A549 (cell line): ENCODE measurements at regions not wholly inside any gene's neighbourhood (a gene's known extent, or its start where the extent isn't known, plus 50 kb on each side); places are given as distances from the start of the nearest gene placed in this dataset.

Source experiments
- ATAC-seq, 2 experiments: fragments of 200-7000 bp in 1 of 2; fragments of >200 bp in 1 of 2; cut with Nextera tagmentation in 1 of 2; cut with Tn5 transposase in 1 of 2; 3 replicates each; pipeline versions ENCODE4 v1.8.0 to v1.9.1; 2018 to 2020; ENCODE audit warnings: mild to moderate bottlenecking in 1 of 2, moderate library complexity in 1 of 2
- CTCF ChIA-PET: fragments of 300-600 bp; sonication (Branson Sonifier 250); formaldehyde crosslinking; extraction: SDS; loops from one replicate; lab custom pipeline; 2021; ENCODE audit warnings: antibody characterized with exemption, inconsistent platforms; lab: Yijun Ruan, JAX
- POLR2A ChIA-PET: fragments of 350-600 bp; formaldehyde crosslinking; extraction: SDS; loops from one replicate; lab custom pipeline; 2021; ENCODE audit warnings: antibody characterized with exemption, inconsistent platforms; lab: Yijun Ruan, JAX
- DNase-seq, 2 experiments: peaks; one replicate each; pipeline versions ENCODE4 v3.0.0 to v3.0.0-alpha.2; 2011 to 2016; ENCODE audit warnings: low read depth in 1 of 2, low spot score in 1 of 2
- FAIRE-seq: peaks from 2 replicates; lab custom pipeline; 2011; peaks lifted over from hg19 to GRCh38; lab: Jason Lieb, UNC
- H3K27ac ChIP-seq, 2 experiments: fragments of >200 bp; sonication (Bioruptor Twin); formaldehyde crosslinking; 3 replicates each; pipeline ENCODE4 v1.5.1; 2016 to 2017
- H3K4me1 ChIP-seq: fragments of >200 bp; sonication (Bioruptor Twin); formaldehyde crosslinking; 3 replicates; pipeline ENCODE4 v1.6.1; 2016
- H3K4me2 ChIP-seq: fragments of >200 bp; sonication (Bioruptor Twin); formaldehyde crosslinking; 3 replicates; pipeline ENCODE4 v1.6.1; 2016
- H3K4me3 ChIP-seq: fragments of >200 bp; sonication (Bioruptor Twin); formaldehyde crosslinking; 3 replicates; pipeline ENCODE4 v1.5.1; 2016
- H3K9me3 ChIP-seq: fragments of >200 bp; sonication (Bioruptor Twin); formaldehyde crosslinking; 3 replicates; pipeline ENCODE4 v1.6.1; 2016
- CBX2 ChIP-seq: fragments of 200-600 bp; sonication (generic); IDR thresholded peaks from 2 replicates; pipeline ENCODE4 v1.6.1; 2016; ENCODE audit warnings: low read depth, mild to moderate bottlenecking, borderline replicate concordance
- HDAC2 ChIP-seq: fragments of 200-600 bp; sonication (generic); IDR thresholded peaks from 2 replicates; pipeline ENCODE4 v1.6.1; 2016
- HMGXB4 ChIP-seq: fragments of 250-450 bp; sonication (Bioruptor Pico); IDR thresholded peaks from 2 replicates; pipeline ENCODE4 v1.5.0; 2021; ENCODE audit warnings: mild to moderate bottlenecking, moderate library complexity, borderline replicate concordance
- HOXB13 ChIP-seq: fragments of 250-450 bp; sonication (Bioruptor Pico); IDR thresholded peaks from 2 replicates; pipeline ENCODE4 v1.5.0; 2020; ENCODE audit warnings: low read depth, mild to moderate bottlenecking, moderate library complexity
- JUN ChIP-seq, 2 experiments: fragments of >200 bp; sonication (Bioruptor Twin); formaldehyde crosslinking; IDR thresholded peaks; 2 replicates in 1 of 2; 3 replicates in 1 of 2; pipeline ENCODE4 v1.6.1; 2016 to 2017
- KDM1A ChIP-seq: fragments of 200-600 bp; sonication (generic); IDR thresholded peaks from 2 replicates; pipeline ENCODE4 v1.6.1; 2016; ENCODE audit warnings: low read depth, mild to moderate bottlenecking
- KDM5A ChIP-seq: fragments of 200-600 bp; sonication (generic); IDR thresholded peaks from 2 replicates; pipeline ENCODE4 v1.6.1; 2016; ENCODE audit warnings: antibody characterized with exemption, mild to moderate bottlenecking
- MAFK ChIP-seq: fragments of 450-650 bp; IDR thresholded peaks from 2 replicates; pipeline ENCODE4 v1.6.1; 2014; ENCODE audit not compliant: partially characterized antibody
- MAZ ChIP-seq: fragments of 150-350 bp; IDR thresholded peaks from 2 replicates; pipeline ENCODE4 v1.6.1; 2014; ENCODE audit warnings: antibody characterized with exemption, low read depth, low read length, borderline replicate concordance
- NR3C1 ChIP-seq: fragments of >200 bp; sonication (Bioruptor Twin); formaldehyde crosslinking; IDR thresholded peaks from 3 replicates; pipeline ENCODE4 v1.6.1; 2017
- REST ChIP-seq: fragments of 200-600 bp; sonication (generic); IDR thresholded peaks from 2 replicates; pipeline ENCODE4 v1.6.1; 2016; ENCODE audit warnings: antibody characterized with exemption, mild to moderate bottlenecking, moderate library complexity
- RFX5 ChIP-seq: fragments of 450-650 bp; IDR thresholded peaks from 2 replicates; pipeline ENCODE4 v1.7.1; 2014; ENCODE audit warnings: antibody characterized with exemption, mild to moderate bottlenecking, moderate library complexity
- SREBF2 ChIP-seq: fragments of 450-650 bp; IDR thresholded peaks from 2 replicates; pipeline ENCODE4 v1.6.1; 2014; ENCODE audit warnings: mild to moderate bottlenecking, moderate library complexity
- TP53 ChIP-seq: fragments of 250-450 bp; sonication (Bioruptor Pico); IDR thresholded peaks from 2 replicates; pipeline ENCODE4 v1.5.0; 2021; ENCODE audit warnings: mild to moderate bottlenecking, moderate library complexity
- ZC3H11A ChIP-seq: fragments of 450-650 bp; IDR thresholded peaks from 2 replicates; pipeline ENCODE4 v1.6.1; 2014; ENCODE audit warnings: antibody characterized with exemption, mild to moderate bottlenecking
- ZNF302 ChIP-seq: fragments of 250-450 bp; sonication (Bioruptor Pico); IDR thresholded peaks from 2 replicates; pipeline ENCODE4 v1.9.0; 2021; ENCODE audit warnings: inconsistent platforms, mild to moderate bottlenecking, moderate library complexity
- WGBS: methylation state at CpG from one replicate; pipeline ENCODE4 v1.1.6; 2017; ENCODE audit errors: missing lambda C conversion rate; 5-methylcytosine and 5-hydroxymethylcytosine counted together
- TF ChIP-seq, protein P1 (sequence below): fragments of 450-650 bp; IDR thresholded peaks from 2 replicates; pipeline ENCODE4 v1.6.1; 2014; ENCODE audit warnings: antibody characterized with exemption
- TF ChIP-seq, protein P2 (sequence below): fragments of 250-450 bp; sonication (Bioruptor Pico); IDR thresholded peaks from 2 replicates; pipeline ENCODE4 v1.5.0; 2020; ENCODE audit warnings: low read depth, mild to moderate bottlenecking, moderate library complexity

DNA sequence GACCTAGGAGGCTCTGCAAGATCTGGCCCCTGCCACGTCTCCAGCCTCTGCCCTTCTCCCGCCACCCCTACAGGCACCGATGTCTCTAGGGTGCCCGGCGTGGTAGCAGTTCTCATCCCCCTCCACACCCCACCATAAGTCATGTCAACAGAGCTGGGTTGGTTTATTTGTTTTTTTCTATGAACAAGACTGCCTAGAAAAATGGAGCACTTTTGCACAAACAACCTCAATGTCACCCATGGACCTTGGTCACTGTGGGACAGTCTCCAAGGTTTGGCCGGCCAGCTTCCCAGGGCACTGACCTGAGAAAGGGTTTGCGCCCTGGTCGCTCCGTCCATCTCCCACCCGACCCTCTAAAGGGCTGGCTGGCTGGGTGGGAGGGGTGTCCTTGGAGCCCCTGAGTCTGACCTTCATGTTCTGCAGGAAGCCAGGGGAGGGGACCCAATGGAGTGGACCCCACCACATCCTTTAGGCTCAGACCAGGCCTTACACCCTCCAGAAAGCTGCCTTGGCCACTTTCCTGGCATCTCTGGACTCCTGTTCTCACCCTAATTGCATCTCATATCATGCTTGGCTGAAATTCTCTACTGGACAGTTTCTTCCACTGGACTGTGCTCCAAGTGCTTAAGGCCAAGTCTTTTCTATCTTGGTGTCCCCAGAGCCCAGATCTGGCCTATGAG, 104.8 kb upstream of the PTPN1 start (continued):
- TF ChIP-seq REST: no peak
- TF ChIP-seq KDM5A: no peak
- no peak for TF ChIP-seq CBX2
- TF ChIP-seq SREBF2: no peak

DNA sequence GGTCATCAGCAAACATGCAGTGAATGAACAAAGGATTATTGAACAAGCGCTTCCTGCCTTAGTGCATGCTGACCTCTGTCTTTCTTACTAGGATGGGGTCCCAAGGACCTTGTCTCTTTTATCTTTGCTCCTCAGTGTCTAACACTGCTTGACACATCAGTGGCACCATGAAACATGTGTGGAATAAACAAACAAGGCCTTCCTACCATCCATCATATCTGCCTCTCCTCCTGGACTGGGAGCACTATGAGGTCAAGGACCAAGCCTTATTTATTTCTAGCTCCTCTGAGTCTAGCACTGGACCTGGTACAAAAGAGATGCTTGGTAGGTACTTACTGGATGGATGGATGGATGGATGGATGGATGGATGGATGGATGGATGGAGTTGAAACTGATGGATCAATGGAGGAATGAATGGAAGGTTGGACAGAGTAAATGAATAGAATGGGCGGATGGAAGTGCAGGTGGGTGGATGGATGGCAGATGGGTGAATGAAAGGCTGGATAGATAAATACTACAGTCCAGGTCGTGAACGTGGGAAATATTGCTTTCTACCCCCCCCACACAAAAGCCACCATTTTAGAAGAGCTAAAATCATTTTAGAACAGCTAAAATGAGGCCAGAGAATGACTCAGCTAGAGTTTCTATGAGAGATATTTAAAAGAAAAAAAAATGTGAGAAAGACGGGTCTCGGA, 104.1 kb upstream of the PTPN1 start:
- CTCF ChIA-PET: no interaction called here
- TF ChIP-seq RFX5 (no peak), HDAC2 (no peak), ZNF302 (CRISPR knock-in tag) (no peak), HOXB13 (CRISPR knock-in tag) (no peak), MAFK (no peak), KDM1A (no peak), JUN (IDR thresholded peaks at IDR 0.05) (no peak), TP53 (CRISPR knock-in tag) (no peak), MAZ (no peak), NR3C1 (no peak), ZC3H11A (no peak), HMGXB4 (no peak)
- TF ChIP-seq, protein P1, sequence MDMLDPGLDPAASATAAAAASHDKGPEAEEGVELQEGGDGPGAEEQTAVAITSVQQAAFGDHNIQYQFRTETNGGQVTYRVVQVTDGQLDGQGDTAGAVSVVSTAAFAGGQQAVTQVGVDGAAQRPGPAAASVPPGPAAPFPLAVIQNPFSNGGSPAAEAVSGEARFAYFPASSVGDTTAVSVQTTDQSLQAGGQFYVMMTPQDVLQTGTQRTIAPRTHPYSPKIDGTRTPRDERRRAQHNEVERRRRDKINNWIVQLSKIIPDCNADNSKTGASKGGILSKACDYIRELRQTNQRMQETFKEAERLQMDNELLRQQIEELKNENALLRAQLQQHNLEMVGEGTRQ: no peak
- TF ChIP-seq, protein P2, sequence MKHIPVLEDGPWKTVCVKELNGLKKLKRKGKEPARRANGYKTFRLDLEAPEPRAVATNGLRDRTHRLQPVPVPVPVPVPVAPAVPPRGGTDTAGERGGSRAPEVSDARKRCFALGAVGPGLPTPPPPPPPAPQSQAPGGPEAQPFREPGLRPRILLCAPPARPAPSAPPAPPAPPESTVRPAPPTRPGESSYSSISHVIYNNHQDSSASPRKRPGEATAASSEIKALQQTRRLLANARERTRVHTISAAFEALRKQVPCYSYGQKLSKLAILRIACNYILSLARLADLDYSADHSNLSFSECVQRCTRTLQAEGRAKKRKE (CRISPR knock-in tag): no peak
- POLR2A ChIA-PET: no interaction called here
- ATAC-seq: no peak
- WGBS: 88% methylated on average over 6 of the region's 6 CpGs
- H3K4me1 ChIP-seq: peaks cover 15% of the 10 kb centered on the region
- H3K4me3 ChIP-seq: no peak overlapping the region
- DNase-seq: no peak
- no peak for FAIRE-seq
- peaks cover 11% of the 10 kb centered on the region for H3K9me3 ChIP-seq
- H3K4me2 ChIP-seq: no peak overlapping the region
- H3K27ac ChIP-seq: peak overlapping the region; percentile 41 to 67; a peak in 3 of 6 replicates
